GM21576 (cell line): ENCODE measurements at regions not wholly inside any gene's neighbourhood (a gene's known extent, or its start where the extent isn't known, plus 50 kb on each side); places are given as distances from the start of the nearest gene placed in this dataset.
"Not testable (repeated sequence)": the region's sequence is repeated elsewhere in the genome, so short reads cannot be mapped to it uniquely, and the experiment has no call there.

ENCODE experiments used
- ATAC-seq: cut with Tn5 transposase; IDR thresholded peaks from one replicate; pipeline ENCODE4 v1.9.1; 2021; ENCODE audit warnings: mild to moderate bottlenecking, moderate library complexity; ENCODE audit not compliant: unreplicated experiment

DNA sequence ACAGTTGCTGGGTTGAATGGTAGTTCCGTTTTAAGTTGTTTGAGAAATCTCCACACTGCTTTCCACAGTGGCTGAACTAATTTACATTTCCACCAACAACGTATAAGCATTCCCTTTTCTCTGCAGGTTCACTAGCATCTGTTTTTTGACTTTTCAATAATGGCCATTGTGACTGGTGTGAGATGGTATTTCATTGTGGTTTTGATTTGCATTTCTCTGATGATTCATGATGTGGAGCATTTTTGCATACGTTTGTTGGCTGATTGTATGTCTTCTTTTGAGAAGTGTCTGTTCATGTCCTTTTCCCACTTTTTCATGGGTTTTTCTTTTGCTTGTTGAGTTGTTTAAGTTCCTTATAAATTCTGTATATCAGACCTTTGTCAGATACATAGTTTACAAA is 150.2 kb upstream of the MAP3K1 start:
- not testable (repeated sequence) for ATAC-seq

DNA sequence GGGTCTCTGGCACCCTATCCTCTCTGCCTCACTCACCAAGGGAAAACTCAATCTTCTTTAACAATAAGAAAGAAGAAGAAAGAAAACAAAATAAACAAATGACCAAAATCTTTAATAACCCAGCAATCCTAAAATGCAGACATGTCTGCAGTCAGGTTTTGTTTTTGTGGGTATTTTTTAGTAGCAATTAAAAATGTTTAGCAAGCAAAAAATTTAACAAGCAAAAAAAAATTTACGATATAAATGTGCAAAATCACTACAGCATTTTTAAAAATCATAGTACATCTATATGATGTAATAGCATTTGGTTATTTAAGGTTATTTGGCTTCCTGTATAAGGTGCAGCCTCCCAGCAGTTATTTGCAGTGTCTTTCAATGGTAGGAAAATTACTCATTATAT is 151.3 kb upstream of the MAP3K1 start:
- no peak for ATAC-seq

DNA sequence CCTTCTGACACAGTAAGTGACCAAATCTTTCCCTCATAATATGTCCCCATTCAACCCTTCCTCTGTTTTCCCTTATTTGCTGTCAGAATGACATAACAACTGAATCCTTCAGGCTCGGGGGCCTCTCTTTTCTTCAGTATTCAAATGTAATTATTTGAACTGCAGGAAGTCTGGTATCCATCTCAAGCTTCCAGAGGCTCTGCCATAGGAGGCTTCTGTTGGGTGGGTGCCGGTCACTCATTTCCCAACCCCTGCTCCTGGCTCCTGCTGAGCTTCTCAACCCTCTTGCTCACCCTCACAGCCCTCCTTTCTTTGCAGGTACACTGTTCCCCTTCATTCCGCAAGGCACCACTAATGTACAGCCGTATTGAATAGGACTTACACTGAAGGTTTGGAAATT is 151.8 kb upstream of the MAP3K1 start:
- no peak for ATAC-seq

DNA sequence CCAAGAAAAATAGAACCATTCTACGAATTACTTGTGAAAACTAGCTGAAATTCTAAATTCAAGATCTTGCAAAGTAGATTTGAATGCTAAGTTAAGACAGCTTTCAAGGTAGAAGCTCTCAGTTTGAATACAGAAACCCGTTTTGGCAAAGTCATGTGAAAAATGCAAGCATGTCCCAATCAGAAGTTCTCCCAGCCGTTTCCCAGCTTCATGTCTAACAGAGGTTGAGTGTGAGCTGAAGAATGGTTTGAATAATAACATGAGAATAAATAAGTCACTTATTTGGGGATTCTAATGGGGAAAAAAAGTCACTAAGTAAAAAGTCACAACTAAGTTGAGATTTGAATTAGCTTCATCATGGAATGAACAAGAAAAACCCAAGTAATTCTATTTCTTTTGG is 152.5 kb upstream of the MAP3K1 start:
- ATAC-seq, result no peak

DNA sequence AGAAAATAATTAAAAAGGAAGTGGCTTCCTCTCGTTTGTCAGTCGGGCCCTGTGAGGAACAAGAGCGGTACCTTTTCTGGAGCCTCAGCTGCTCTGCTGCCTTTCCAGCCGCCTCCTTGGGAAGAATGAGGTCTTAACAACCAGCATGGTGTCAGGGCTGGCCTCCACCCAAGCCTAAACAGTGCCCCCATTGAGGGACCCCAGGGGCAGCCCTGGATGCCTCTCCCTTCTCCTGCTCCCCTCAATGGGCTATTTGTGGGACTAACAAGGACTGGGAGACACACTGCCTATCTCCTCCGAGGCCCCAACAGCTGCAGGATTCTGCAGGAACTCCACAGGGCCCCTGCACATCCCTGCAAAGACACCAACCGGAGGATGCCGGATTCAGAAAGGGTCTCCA is 155.4 kb upstream of the MAP3K1 start:
- no peak for ATAC-seq

DNA sequence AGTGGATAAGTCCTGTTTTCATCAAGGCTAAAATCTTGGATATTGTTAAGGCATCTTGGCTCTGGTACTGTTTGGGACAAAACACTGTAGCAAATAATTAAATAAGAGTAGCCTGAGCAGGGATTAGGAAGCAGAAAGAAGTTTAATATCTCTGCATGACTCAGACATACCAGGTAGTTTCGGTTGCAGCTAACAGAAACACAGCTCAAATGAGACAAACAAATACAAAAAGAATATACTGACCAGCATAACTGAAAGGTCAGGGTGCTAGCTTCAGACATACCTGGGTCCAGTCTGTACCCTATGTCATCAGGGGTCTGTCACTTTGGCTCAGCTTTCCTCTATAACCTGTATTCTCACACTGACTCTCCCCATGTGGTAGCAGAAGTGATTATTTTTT is 156.4 kb upstream of the MAP3K1 start:
- no peak for ATAC-seq

DNA sequence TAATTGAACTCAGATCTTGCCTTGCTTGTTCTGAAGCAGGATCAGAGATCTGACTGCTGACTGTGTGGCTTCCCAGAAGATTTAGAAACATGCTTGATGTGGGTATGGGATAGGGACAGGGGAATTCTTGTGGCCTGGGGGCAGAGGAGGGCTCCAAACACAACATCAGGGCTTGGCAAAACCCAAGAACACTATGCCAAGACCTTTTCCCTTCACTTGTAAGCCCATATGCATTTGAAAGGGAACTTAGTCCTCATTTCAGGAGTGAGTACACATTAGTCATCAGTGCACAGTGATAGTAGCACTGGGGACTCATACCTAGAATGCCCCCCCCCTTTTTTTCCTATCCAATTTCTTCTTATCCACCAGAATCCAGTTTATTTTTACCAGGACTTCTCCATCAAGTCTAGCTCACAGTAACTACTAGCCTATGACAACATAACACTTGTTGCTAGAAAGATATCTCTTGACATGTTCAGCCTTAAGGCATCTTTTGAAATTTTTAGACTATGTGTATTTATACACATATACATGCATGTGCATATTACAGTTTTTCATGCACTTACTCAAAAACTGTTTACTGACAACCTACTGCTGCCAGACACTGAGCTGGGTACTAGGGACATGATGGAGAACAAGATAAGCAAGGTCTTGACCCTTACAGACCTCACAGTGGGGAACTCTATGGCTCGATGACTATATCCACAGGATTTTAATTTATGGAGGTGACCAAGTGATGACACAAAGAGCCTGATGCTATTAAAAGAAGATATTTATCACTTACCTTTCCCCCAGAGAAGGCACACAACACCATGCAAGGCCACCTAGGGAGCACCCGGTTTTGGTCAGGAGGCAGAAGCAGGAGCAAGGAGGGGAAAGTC is 158.3 kb upstream of the MAP3K1 start:
- ATAC-seq, result no peak

DNA sequence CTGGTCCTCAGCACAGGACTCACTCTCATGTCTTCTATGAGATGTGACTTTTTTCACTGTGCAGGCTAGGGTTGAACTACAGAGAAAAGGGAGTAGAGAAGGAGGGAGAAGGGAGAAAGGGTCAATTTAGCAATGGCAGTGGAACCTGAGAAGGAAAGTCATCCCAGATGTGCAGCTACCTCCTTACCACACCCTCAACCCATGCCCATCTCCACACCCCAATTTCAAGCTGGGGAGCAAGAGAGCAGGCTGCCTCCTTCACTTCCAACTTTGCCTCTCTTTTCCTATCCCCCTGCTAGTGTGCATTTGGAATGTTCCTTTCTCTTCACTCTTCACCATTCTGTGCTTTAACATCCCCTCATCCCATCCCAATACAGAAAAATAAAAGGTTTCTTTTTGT is 163.5 kb upstream of the MAP3K1 start:
- ATAC-seq, result no peak

DNA sequence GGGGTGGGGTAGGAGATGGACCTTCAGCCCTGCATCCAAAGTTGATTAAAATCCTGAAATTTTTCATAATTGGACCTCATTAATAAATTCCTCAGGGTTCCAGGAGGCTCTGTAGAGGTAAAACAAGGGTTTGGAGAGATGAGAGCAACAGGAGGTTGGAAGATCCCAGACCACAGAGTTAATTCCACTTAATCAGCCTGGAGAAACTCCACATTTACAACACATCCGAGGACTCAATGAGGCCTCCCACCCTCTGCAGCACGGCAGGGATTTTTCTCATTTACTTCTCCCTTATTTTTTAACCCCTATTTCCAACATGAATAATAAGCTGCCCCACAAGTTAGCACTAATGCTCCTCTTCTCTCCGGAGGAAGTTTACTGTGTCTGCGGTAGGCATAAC is 165.0 kb upstream of the MAP3K1 start:
- no peak for ATAC-seq

DNA sequence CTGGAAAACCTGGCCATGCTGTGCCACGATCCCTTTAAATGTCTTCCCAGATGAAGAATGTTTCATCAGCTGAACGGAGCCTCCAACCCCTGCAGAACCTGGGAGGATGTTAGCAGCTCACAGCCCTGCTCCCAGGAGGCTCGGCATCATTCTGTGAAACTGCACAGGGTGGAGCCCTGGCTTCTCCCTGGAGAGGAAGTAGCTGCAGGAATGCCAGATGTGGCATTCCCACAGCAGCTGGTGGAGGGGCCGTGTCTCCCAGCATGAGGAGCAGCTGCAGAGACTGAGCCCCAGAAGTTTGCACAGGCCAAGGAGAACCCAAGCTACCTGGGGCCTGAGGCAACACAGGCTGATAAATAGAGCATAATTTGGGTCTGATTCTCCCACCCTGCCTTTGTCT is 165.8 kb upstream of the MAP3K1 start:
- ATAC-seq, result no peak

DNA sequence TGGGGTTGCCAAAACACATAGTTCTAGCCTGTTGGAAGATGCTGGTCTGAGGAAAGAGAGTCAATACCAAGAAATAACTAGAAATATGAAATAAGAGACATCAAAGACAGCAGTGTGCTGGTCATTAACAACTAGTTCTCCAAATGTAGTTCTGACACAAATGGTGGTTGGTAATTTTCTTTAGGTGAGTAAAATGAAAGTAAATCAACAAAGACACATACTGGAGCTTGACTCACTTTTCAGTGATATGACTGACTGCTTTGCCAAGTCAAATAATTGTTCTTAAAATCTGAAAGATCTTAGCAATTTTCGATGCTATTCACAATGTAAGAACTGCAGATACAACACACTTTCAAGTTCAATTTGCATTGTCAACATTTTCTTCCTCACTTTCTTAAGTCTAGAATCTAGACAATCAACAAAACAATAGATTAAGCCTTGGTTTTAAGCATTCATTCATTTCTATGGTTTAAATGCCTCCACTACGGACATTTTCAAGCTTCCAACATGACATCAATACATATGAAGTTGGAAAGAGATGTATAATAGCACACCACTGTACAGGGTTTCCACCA is 166.8 kb upstream of the MAP3K1 start:
- ATAC-seq, result no peak

DNA sequence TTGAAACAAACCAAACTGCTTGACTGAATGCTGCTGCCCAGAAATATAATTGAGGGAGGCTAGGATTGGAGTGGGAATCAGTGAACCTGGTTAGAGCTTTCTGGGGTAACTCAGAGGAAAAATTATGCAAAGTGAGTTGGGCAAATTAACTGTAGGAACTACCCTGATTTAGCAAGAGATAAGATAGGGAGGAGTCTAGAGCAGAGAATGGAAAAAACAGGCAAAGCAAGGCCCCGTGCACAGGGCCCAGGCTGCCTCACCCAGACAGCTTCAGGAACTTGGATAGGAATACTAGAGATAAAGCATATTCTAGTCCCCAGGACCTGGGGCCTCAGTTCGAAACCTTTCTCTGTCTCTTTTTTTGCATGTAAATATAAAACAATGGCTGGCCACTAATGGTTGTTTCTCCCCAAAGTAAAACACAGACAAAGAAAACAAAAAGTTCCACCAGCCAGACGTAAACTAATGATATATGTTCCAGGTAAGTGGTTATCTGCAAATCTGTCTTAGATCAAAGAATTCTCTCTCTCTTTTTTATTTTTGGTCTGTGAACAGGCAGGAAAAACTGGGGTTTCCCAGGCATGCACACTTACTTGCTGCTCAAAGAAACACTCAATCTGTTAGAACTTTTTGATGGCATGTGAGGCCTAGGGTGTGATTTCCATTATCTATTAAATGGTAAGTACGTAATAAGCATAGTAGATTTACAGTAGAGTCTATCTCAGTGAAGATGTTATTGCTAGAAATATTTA is 168.1 kb upstream of the MAP3K1 start:
- no peak for ATAC-seq

DNA sequence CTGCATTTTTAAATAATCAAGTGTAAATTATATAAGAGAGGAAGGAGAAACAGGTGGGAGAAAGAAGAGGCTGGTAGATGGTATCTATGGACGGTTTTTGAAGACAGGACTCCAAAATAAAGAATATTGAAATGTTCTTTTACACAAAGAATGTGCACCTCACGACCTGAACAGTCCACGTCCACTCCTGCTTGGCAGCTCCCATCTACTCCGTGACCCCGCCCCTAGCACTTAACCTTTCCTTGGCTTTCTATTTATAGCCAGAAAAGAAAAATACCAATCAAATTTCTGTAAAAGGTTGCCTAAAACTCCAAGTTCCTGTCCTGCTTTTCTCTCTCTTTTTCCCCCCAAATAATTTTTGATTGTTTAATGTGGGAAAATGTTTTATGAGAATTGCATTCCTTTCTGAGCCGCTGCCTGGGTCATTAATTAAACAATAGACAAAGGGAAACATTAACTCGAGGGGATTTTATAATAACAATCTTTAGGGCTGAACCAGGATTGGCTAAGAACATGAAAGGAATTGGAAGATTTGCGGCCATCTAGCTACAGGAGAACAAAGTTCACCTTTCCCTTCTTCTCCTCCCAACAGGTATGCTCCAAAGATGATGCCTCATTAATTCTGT is 173.6 kb upstream of the MAP3K1 start:
- no peak for ATAC-seq

DNA sequence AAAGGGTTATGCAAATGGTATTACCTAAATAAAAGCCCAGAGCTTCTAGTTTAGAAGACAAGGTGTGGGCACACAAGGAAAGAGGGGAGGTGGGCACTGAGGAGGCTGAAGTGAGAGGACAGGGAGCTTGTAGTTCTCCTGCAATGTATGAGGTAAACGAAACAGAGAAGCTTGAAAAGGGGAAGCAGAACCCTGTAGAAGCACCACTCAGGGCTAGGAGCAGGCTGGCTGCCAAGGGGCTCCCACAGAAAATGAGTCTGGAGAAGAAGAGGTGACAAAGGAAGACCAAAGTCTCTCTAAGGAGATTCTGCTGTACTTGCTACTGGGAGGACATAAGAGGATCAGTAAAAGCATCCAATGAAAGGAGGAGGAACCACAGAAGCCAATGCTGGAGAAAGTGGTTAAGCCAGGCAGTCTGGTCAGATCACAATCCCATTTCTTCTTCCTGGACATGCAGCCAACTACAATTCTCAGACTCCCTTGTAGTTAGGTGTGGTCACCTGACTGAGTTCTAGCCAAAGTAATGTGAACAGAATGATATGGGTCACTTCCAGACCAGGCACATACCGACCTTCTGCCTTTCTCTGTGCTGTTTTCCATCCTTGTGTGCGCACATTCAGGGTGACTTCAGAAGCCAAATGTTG is 174.5 kb upstream of the MAP3K1 start:
- peak; percentile 80 for ATAC-seq

DNA sequence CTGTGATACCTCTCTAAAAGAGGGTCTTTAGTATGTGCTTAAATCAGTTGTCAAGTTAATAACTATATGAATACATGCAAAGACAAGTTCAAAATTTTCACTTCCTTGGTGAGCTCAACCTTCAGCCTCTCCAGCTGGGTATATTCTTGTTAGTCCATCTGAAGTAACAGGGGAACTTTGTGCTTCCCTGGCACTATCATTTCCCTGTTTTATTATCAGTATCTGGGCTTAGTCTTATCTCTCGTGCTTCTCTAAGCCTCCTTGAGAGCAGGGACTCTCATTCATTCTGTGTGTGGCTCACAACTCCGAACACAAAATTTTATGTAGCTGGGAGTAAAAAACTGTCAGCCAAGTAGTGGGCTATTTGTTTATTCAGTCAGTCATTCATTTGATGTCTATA is 175.9 kb upstream of the MAP3K1 start:
- no peak for ATAC-seq

DNA sequence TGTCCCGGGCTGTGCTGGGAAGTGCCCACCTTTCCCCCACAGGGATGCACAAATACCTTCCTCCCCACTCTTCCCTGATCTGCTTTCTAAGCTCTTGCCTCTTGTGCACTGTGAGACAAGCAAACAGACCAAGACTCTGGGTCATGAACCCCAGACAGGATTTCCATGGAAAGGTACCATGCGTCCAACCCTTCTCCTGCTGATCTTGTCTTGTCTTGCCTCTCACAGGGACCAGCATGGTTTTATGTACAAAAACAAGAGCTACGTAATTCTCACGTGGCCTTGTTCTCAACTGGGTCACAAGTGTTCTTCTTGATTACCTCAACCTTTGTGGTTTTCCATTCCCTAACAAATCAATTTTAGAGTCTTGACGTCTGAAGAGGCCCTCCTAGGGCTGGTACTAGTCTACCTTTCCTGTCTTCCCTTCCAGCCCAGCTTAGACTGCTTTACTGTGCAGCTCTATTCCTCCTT is 176.5 kb upstream of the MAP3K1 start:
- ATAC-seq, result no peak

DNA sequence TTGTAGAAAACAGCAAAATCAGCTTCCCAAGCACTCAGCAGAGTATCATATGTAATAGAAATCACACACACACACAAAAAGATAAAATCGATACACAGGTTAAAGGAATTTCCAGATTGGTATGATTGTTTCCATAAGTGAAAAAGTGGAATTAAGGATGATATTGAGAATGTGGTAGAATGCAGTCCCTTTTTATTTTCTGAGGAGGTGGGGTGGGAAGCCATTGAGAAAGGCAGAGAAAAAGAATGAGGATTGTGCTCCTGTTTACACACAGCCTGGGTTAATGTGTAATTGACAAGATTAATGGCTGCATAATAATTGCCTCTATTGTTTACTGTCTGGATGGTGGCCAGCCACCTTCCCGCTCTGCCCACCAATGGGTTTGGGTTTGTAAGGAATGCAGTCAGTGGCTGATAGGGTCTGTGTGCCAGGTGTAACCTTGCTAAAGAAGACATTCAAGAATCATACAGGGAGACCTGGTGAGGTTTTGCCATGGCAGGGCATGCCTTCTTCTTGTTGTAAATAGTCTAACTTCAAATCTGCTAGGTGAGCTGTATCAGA is 177.2 kb upstream of the MAP3K1 start:
- ATAC-seq, result no peak

DNA sequence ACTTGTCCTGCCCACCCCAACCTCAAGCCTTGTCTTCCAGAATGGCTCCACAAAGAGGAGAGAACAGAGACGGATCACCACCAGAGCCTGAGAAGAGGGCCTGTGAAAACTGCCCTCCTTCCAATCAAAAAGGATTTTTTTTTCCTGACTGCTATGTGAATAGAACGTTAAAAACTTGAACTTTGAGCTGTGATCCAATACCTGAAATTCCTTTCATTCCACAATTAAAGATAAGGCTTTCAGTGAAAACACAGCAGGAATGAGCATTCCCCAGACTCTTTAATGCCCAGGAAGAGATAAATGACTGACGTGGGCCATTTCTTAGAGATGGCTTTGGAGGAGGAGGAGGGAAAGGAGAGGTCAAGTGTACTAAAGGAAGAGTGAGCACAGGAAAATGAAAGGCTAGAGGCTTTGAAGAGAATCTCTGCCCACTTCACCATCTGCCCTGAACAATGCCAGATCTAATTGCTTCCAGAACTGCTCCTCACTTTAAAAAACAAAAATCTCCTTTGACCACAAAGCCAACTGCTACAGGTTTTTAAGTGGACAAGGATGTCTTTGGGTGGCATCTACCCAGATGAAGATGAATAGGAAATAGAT is 177.9 kb upstream of the MAP3K1 start:
- no peak for ATAC-seq

DNA sequence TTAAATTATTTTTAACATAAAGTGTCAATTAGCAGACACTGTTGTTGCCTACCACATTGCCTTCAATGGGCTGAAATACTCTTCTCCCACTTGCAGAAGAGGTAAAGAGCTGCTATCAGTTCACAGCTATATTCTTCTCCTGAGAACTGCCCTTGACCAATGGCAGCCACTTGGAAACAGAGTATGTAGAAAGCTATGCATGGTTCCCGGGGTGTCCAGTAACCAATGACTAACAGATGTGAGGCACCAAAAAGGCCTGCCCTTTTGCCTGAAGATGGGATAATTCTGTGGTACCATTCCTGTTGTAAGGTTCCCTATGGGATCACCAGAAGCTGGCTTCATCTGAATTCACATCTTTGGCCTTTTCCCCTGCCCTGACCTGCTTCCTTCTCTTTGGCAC is 181.4 kb upstream of the MAP3K1 start:
- ATAC-seq, result no peak

DNA sequence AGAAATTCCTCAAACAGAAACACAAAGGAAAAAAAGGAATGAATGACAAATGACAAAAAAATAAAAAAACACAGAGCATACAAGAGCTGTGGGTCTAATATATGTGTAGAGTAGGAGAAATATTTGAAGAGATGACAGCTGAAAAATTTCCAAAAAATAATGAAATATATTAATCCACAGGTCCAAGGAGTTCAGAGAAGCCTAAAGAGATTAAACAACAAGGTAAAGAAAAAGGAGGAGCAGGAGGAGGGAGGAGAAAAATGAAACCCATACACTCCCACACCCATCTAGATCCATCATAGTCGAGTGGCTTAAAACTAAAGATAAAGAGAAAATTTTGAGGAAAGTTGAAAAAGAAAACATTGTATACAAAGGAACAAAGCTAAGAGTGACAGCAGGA is 182.4 kb upstream of the MAP3K1 start:
- no peak for ATAC-seq
